Smooth muscle cell (in vitro differentiated cells): ENCODE measurements at regions not wholly inside any gene's neighbourhood (a gene's known extent, or its start where the extent isn't known, plus 50 kb on each side); places are given as distances from the start of the nearest gene placed in this dataset.

Experiments
- DNase-seq: peaks from one replicate; lab custom pipeline; 2025; ENCODE audit not compliant: unreplicated experiment; lab: John Stamatoyannopoulos, UW
- H2AFZ ChIP-seq: fragments of 200-600 bp; sonication (generic); 2 replicates; pipeline ENCODE4 v1.6.0; 2016; ENCODE audit warnings: antibody characterized with exemption, low read depth, mild to moderate bottlenecking
- H3F3A ChIP-seq: fragments of 200-600 bp; sonication (generic); 2 replicates; pipeline ENCODE4 v1.6.0; 2017; ENCODE audit warnings: antibody characterized with exemption, low read depth
- H3K27ac ChIP-seq: fragments of 200-600 bp; sonication (generic); 2 replicates; pipeline ENCODE4 v1.5.1; 2016; ENCODE audit warnings: low read depth, mild to moderate bottlenecking
- H3K27me3 ChIP-seq: fragments of 200-600 bp; sonication (generic); 2 replicates; pipeline ENCODE4 v1.6.1; 2016; ENCODE audit warnings: low read depth, mild to moderate bottlenecking
- H3K36me3 ChIP-seq: fragments of 200-600 bp; sonication (generic); 2 replicates; pipeline ENCODE4 v1.5.1; 2016; ENCODE audit warnings: low read depth
- H3K4me1 ChIP-seq: fragments of 200-600 bp; sonication (generic); 2 replicates; pipeline ENCODE4 v1.5.1; 2016; ENCODE audit warnings: low read depth
- H3K4me2 ChIP-seq: fragments of 200-600 bp; sonication (generic); 2 replicates; pipeline ENCODE4 v1.6.0; 2016; ENCODE audit warnings: mild to moderate bottlenecking
- H3K4me3 ChIP-seq: fragments of 200-600 bp; sonication (generic); 2 replicates; pipeline ENCODE4 v1.5.1; 2016; ENCODE audit warnings: mild to moderate bottlenecking
- H3K79me2 ChIP-seq: fragments of 200-600 bp; sonication (generic); 2 replicates; pipeline ENCODE4 v1.6.0; 2016; ENCODE audit warnings: low read depth, mild to moderate bottlenecking
- H3K9ac ChIP-seq: fragments of 200-600 bp; sonication (generic); 2 replicates; pipeline ENCODE4 v1.6.0; 2016; ENCODE audit warnings: low read depth
- H3K9me3 ChIP-seq: fragments of 200-600 bp; sonication (generic); replicated peaks from 2 replicates; pipeline ENCODE4 v1.5.1; 2016; ENCODE audit warnings: low read depth
- H4K20me1 ChIP-seq: fragments of 200-600 bp; sonication (generic); 2 replicates; pipeline ENCODE4 v1.6.0; 2016; ENCODE audit warnings: low read depth
- WGBS: methylation state at CpG from one replicate; pipeline ENCODE4 v1.1.7; 2016; ENCODE audit warnings: low lambda C conversion rate; 5-methylcytosine and 5-hydroxymethylcytosine counted together
- TF ChIP-seq, protein P1 (sequence below): fragments of 200-600 bp; sonication (generic); IDR thresholded peaks from 2 replicates; pipeline ENCODE4 v1.5.1; 2017; ENCODE audit warnings: borderline replicate concordance, mild to moderate bottlenecking, antibody characterized with exemption; ENCODE audit not compliant: insufficient read depth, poor library complexity, severe bottlenecking

DNA sequence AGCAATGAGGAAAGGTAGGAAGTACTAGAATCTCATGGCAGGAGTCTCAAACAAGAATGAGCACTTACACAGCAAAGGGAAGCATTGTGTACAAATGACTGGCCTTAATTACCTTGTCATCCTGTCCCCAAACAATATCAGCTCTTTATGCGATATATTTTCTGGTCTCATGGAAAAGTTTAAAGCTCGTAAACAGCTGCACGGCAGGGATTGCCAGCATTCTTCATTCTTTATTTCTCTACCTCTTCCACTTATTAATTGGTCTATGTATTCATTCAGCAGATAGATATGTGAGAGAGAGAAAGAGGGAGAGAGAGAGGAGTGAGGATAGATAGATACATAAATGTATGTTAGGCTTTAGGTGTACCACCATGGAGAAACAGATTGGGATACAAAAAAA is 155.8 kb upstream of the FAT4 start:
- no peak overlapping the region for H3K27ac ChIP-seq
- 97% methylated on average over 3 of the region's 3 CpGs for WGBS
- H3K9me3 ChIP-seq: no peaks in the 10 kb centered on the region
- no peaks in the 10 kb centered on the region for H3K4me1 ChIP-seq
- no peaks in the 10 kb centered on the region for H3K79me2 ChIP-seq
- no peak overlapping the region for H3K4me2 ChIP-seq
- TF ChIP-seq, protein P1, sequence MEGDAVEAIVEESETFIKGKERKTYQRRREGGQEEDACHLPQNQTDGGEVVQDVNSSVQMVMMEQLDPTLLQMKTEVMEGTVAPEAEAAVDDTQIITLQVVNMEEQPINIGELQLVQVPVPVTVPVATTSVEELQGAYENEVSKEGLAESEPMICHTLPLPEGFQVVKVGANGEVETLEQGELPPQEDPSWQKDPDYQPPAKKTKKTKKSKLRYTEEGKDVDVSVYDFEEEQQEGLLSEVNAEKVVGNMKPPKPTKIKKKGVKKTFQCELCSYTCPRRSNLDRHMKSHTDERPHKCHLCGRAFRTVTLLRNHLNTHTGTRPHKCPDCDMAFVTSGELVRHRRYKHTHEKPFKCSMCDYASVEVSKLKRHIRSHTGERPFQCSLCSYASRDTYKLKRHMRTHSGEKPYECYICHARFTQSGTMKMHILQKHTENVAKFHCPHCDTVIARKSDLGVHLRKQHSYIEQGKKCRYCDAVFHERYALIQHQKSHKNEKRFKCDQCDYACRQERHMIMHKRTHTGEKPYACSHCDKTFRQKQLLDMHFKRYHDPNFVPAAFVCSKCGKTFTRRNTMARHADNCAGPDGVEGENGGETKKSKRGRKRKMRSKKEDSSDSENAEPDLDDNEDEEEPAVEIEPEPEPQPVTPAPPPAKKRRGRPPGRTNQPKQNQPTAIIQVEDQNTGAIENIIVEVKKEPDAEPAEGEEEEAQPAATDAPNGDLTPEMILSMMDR: no peak
- no peak for DNase-seq
- no peaks in the 10 kb centered on the region for H4K20me1 ChIP-seq
- H3K9ac ChIP-seq: no peak overlapping the region
- H3K27me3 ChIP-seq: no peaks in the 10 kb centered on the region
- no peak overlapping the region for H2AFZ ChIP-seq
- no peak overlapping the region for H3K4me3 ChIP-seq
- H3K36me3 ChIP-seq: no peaks in the 10 kb centered on the region
- no peaks in the 10 kb centered on the region for H3F3A ChIP-seq

DNA sequence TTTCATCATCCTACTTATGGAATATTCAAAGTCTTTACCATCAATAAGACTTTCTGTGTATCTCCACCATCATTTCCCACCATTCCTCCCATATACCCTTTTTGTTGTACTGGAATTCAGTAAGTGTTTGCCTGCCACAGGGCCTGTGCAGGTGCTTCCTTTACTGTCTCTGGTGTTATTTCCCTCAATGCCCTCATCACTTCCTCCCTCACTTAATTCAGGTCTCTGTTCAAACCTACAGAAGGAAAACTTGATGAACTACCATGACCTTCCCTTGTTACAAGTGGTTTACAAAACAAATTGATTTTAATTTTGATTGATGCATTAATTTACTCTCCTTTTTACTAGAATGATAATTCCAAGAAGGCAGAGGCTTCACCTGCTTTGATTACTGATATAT is 159.5 kb upstream of the FAT4 start:
- H3K27me3 ChIP-seq: no peaks in the 10 kb centered on the region
- H3K9ac ChIP-seq: no peak overlapping the region
- H3K27ac ChIP-seq: no peak overlapping the region

DNA sequence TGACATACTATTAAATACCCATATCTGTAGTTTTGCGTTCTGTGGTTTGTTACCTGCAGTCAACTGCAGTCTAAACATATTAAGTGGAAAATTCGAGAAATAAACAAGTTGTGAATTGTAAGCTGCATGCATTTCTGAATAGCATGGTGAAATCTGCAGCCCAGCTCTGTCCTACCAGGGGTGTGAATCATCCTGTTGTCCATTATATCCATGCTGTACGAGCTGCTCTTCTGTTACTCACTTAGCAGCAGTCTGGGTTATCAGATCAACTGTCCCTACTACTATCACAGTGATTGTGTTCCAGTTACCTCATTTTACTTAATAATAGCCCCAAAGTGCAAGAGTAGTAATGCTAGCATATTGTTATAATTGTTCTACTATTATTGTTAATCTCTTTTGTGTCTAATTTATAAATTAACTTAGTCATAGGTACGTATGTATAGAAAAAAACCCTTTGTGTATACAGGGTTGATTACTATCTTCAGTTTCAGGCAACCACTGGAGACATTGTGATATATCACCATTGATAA is 173.7 kb upstream of the FAT4 start:
- Histone ChIP-seq H2AFZ (no peak overlapping the region), H3K9me3 (no peaks in the 10 kb centered on the region), H3K4me1 (no peaks in the 10 kb centered on the region), H3K79me2 (no peaks in the 10 kb centered on the region), H4K20me1 (no peaks in the 10 kb centered on the region), H3K4me2 (no peak overlapping the region), H3K36me3 (no peaks in the 10 kb centered on the region), H3K9ac (no peak overlapping the region), H3K27me3 (no peaks in the 10 kb centered on the region), H3K27ac (no peak overlapping the region), H3K4me3 (no peak overlapping the region), H3F3A (no peaks in the 10 kb centered on the region)
- WGBS: 55% methylated on average over 4 of the region's 4 CpGs
- TF ChIP-seq, protein P1: no peak
- DNase-seq: no peak

More for the DNA sequence above, 159.5 kb upstream of the FAT4 start:
- H3K4me2 ChIP-seq: no peak overlapping the region
- no peaks in the 10 kb centered on the region for H3K79me2 ChIP-seq
- no peak overlapping the region for H2AFZ ChIP-seq
- no peaks in the 10 kb centered on the region for H3K4me1 ChIP-seq
- H3F3A ChIP-seq: no peaks in the 10 kb centered on the region
- no peaks in the 10 kb centered on the region for H4K20me1 ChIP-seq
- H3K36me3 ChIP-seq: no peaks in the 10 kb centered on the region
- H3K9me3 ChIP-seq: no peaks in the 10 kb centered on the region
- TF ChIP-seq, protein P1: no peak
- no peak overlapping the region for H3K4me3 ChIP-seq
- DNase-seq: no peak

DNA sequence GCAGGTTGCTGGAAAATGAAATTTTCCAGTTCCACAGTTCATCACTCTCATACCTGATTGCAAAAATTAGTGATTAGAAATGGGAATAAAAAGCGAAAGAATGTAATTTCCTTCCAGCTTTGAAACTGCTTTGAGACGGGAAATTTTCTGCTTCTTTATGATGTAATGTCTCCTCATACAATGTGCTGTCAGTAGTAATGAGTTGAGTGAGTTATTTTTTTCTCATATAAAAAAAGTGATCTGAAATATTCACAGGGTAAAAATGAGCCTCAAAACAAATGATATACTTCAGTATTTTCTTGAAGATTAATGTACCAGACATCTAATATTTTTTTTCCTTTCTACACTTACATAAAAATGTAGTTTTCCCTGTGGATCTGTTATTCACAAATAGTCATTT is 179.1 kb upstream of the FAT4 start:
- WGBS: 96% methylated on average over 2 of the region's 2 CpGs
- no peaks in the 10 kb centered on the region for H3K4me1 ChIP-seq

More for the DNA sequence above, 179.1 kb upstream of the FAT4 start:
- Histone ChIP-seq H3K9ac (no peak overlapping the region), H3K27me3 (no peaks in the 10 kb centered on the region), H3K4me3 (no peak overlapping the region), H2AFZ (no peak overlapping the region), H4K20me1 (no peaks in the 10 kb centered on the region), H3K79me2 (no peaks in the 10 kb centered on the region), H3K4me2 (no peak overlapping the region), H3K27ac (no peak overlapping the region), H3K9me3 (no peaks in the 10 kb centered on the region), H3F3A (no peaks in the 10 kb centered on the region), H3K36me3 (no peaks in the 10 kb centered on the region)
- no peak for DNase-seq
- TF ChIP-seq, protein P1: no peak
